LNCaP clone FGC (cell line): ENCODE measurements at regions not wholly inside any gene's neighbourhood (a gene's known extent, or its start where the extent isn't known, plus 50 kb on each side); places are given as distances from the start of the nearest gene placed in this dataset.

Experiments used
- DNase-seq: peaks from one replicate; pipeline ENCODE4 v3.0.0-alpha.2; 2011; ENCODE audit warnings: low read depth
- H3K4me3 ChIP-seq: 2 replicates; pipeline ENCODE4 v1.5.1; 2011; ENCODE audit warnings: mild to moderate bottlenecking, low read depth, low read length, control low read depth
- CTCF ChIP-seq: IDR thresholded peaks from 2 replicates; pipeline ENCODE4 v1.5.1; 2012; ENCODE audit warnings: mild to moderate bottlenecking; ENCODE audit not compliant: control insufficient read depth, insufficient read depth; ENCODE audit errors: extremely low read depth

GRCh38 chr16:64532691-64533090, 589.2 kb downstream of the CDH11 start:
- DNase-seq = no peak
- H3K4me3 ChIP-seq = no peak overlapping the region
- TF ChIP-seq CTCF = no peak

- no peak for TF ChIP-seq CTCF
- H3K4me3 ChIP-seq = no peak overlapping the region
- no peak for DNase-seq
Measured at GRCh38 chr16:64532117-64532516, 589.7 kb downstream of the CDH11 start.

- no peak for TF ChIP-seq CTCF
- no peak overlapping the region for H3K4me3 ChIP-seq
- no peak for DNase-seq
Measured at GRCh38 chr16:64531401-64531800, 590.5 kb downstream of the CDH11 start.

- no peak overlapping the region for H3K4me3 ChIP-seq
- no peak for TF ChIP-seq CTCF
- no peak for DNase-seq
Measured at GRCh38 chr16:64522548-64522947, 599.3 kb downstream of the CDH11 start.

GRCh38 chr16:64513871-64514270, 608.0 kb downstream of the CDH11 start:
- no peak overlapping the region for H3K4me3 ChIP-seq
- no peak for DNase-seq
- TF ChIP-seq CTCF = no peak

- no peak for TF ChIP-seq CTCF
Measured at GRCh38 chr16:64507240-64508024, 614.4 kb downstream of the CDH11 start.

GRCh38 chr16:64499211-64499610, 622.7 kb downstream of the CDH11 start:
- no peak for TF ChIP-seq CTCF
- DNase-seq = no peak
- H3K4me3 ChIP-seq = no peak overlapping the region

More at GRCh38 chr16:64507240-64508024, 614.4 kb downstream of the CDH11 start:
- H3K4me3 ChIP-seq = no peak overlapping the region
- DNase-seq = no peak
